Panc1 (cell line): ENCODE measurements at regions not wholly inside any gene's neighbourhood (a gene's known extent, or its start where the extent isn't known, plus 50 kb on each side); places are given as distances from the start of the nearest gene placed in this dataset.

Experiments used
- CTCF ChIP-seq: fragments of 450-650 bp; IDR thresholded peaks from 2 replicates; pipeline ENCODE4 v1.5.1; 2017; ENCODE audit warnings: mild to moderate bottlenecking
- POLR2AphosphoS5 ChIP-seq: IDR thresholded peaks from 2 replicates; pipeline ENCODE4 v1.6.1; 2012; ENCODE audit warnings: mild to moderate bottlenecking, low read depth, low read length, moderate library complexity

DNA sequence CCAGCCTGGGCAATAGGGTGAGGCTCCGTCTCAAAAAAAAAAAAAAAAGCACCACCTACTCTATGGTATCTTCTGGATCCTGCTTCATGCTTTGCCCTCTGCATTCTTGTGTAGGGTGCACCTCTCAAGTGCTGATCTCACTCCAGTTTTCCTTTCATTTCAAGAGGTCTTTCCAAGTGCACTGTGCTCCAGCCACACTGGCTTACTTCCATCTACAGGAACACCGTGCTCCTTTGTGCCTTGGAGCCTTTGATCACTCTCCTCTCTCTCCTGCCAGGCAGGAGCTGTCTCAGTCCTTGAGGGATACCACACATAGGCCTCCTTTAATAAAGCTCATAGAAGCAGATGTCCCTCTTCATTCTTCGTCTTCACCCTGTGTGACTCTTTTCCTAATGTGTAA lies 55.4 kb upstream of the GREM2 start:
- TF ChIP-seq CTCF (no peak), POLR2AphosphoS5 (no peak)
